ENCODE measurements at regions not wholly inside any gene's neighbourhood (a gene's known extent, or its start where the extent isn't known, plus 50 kb on each side); places are given as distances from the start of the nearest gene placed in this dataset.

GRCh38 chr1:67960766-67961165 lies 89.7 kb downstream of the DIRAS3 start:
- Mint-ChIP-seq H3K4me1 (ENCODE audit: low read depth, unreplicated experiment) (no peaks in the 10 kb centered on the region), H3K36me3 (ENCODE audit: unreplicated experiment) (peaks cover 14% of the 10 kb centered on the region), H3K27ac (ENCODE audit: unreplicated experiment) (no peak overlapping the region), H3K4me3 (ENCODE audit: unreplicated experiment) (no peak overlapping the region), H3K9me3 (ENCODE audit: unreplicated experiment) (no peaks in the 10 kb centered on the region), H3K27me3 (ENCODE audit: unreplicated experiment) (no peaks in the 10 kb centered on the region)
- no peak for TF ChIP-seq CTCF (IDR thresholded peaks at IDR 0.05; ENCODE audit: partially characterized antibody, unreplicated experiment)
- no peak for DNase-seq

GRCh38 chr1:67958472-67958871 lies 92.0 kb downstream of the DIRAS3 start:
- Mint-ChIP-seq H3K27me3 (ENCODE audit: unreplicated experiment) (no peaks in the 10 kb centered on the region), H3K36me3 (ENCODE audit: unreplicated experiment) (peaks cover 9% of the 10 kb centered on the region)
- TF ChIP-seq CTCF (IDR thresholded peaks at IDR 0.05; ENCODE audit: partially characterized antibody, unreplicated experiment) = no peak

DNA sequence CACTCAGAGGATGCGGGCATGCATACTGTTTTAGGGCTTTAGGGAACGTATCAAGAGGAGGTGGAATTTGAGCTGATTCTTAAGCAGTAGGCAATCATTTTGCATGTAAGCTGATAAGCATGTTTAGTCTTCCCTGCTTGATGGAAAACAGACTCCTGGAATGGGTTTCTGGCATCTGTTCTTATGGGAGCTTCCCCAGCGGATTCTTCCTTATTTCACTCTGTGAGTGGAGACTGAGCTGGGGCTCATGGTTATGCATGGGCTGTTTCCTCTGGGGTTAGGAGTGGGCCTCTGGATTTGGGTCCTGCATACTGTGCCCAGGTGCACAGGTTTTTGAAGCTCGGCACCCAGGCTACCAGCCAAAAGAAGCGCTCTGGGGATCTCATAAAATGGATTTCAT lies 93.4 kb downstream of the DIRAS3 start:
- Mint-ChIP-seq H3K36me3 (ENCODE audit: unreplicated experiment) (no peaks in the 10 kb centered on the region), H3K9me3 (ENCODE audit: unreplicated experiment) (no peaks in the 10 kb centered on the region), H3K4me3 (ENCODE audit: unreplicated experiment) (no peak overlapping the region), H3K27me3 (ENCODE audit: unreplicated experiment) (no peaks in the 10 kb centered on the region), H3K27ac (ENCODE audit: unreplicated experiment) (no peak overlapping the region), H3K4me1 (ENCODE audit: low read depth, unreplicated experiment) (no peaks in the 10 kb centered on the region)
- TF ChIP-seq CTCF (IDR thresholded peaks at IDR 0.05; ENCODE audit: partially characterized antibody, unreplicated experiment) = no peak
- DNase-seq = no peak

More at GRCh38 chr1:67958472-67958871, 92.0 kb downstream of the DIRAS3 start:
- no peaks in the 10 kb centered on the region for H3K4me1 Mint-ChIP-seq (ENCODE audit: low read depth, unreplicated experiment)
- H3K27ac Mint-ChIP-seq (ENCODE audit: unreplicated experiment) = no peak overlapping the region
- H3K4me3 Mint-ChIP-seq (ENCODE audit: unreplicated experiment) = no peak overlapping the region
- no peak for DNase-seq
- no peaks in the 10 kb centered on the region for H3K9me3 Mint-ChIP-seq (ENCODE audit: unreplicated experiment)

GRCh38 chr1:67956116-67956515 lies 94.3 kb downstream of the DIRAS3 start:
- no peaks in the 10 kb centered on the region for H3K4me1 Mint-ChIP-seq (ENCODE audit: low read depth, unreplicated experiment)
- no peaks in the 10 kb centered on the region for H3K27me3 Mint-ChIP-seq (ENCODE audit: unreplicated experiment)
- H3K9me3 Mint-ChIP-seq (ENCODE audit: unreplicated experiment) = no peaks in the 10 kb centered on the region
- TF ChIP-seq CTCF (IDR thresholded peaks at IDR 0.05; ENCODE audit: partially characterized antibody, unreplicated experiment) = no peak
- no peak for DNase-seq
- no peak overlapping the region for H3K4me3 Mint-ChIP-seq (ENCODE audit: unreplicated experiment)
- no peak overlapping the region for H3K27ac Mint-ChIP-seq (ENCODE audit: unreplicated experiment)
- no peaks in the 10 kb centered on the region for H3K36me3 Mint-ChIP-seq (ENCODE audit: unreplicated experiment)

- H3K9me3 Mint-ChIP-seq (ENCODE audit: unreplicated experiment) = no peaks in the 10 kb centered on the region
- no peaks in the 10 kb centered on the region for H3K27me3 Mint-ChIP-seq (ENCODE audit: unreplicated experiment)
- no peak overlapping the region for H3K27ac Mint-ChIP-seq (ENCODE audit: unreplicated experiment)
- DNase-seq = no peak
- H3K4me3 Mint-ChIP-seq (ENCODE audit: unreplicated experiment) = no peak overlapping the region
- H3K4me1 Mint-ChIP-seq (ENCODE audit: low read depth, unreplicated experiment) = no peaks in the 10 kb centered on the region
- no peaks in the 10 kb centered on the region for H3K36me3 Mint-ChIP-seq (ENCODE audit: unreplicated experiment)
- no peak for TF ChIP-seq CTCF (IDR thresholded peaks at IDR 0.05; ENCODE audit: partially characterized antibody, unreplicated experiment)
Measured at GRCh38 chr1:67955591-67955990, 94.8 kb downstream of the DIRAS3 start.
